ENCODE measurements at regions not wholly inside any gene's neighbourhood (a gene's known extent, or its start where the extent isn't known, plus 50 kb on each side); places are given as distances from the start of the nearest gene placed in this dataset.

DNA sequence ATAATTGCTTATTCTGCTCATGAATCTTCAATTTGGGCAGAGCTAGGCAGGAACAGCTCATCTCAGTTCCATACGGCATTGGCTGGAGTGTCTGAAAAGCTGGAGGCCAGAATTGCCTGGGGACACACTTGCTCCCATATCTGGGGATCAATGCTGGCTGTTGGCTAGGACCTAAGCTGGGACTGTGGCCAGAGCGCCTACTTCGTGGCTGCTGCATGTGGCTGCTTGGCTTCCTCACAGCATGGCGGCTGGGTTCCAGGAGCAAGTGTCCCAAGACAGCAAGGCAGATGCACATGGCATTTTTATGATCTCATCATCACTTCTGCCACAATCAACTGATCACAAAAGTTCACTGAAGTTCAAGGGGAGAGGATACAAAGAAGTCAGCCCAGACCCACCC, 200.2 kb downstream of the TTC8 start:
- DNase-seq (ENCODE audit: low spot score) = no peak
- in situ Hi-C loops (cut with MboI; ENCODE audit: low sequenced_read_pairs, unreplicated experiment) = loop anchor here (10.0 to 25.0 kb wide), 3 partner anchors 388 to 890 kb away; partner anchors contain the start of gene FOXN3
- TF ChIP-seq, protein P1, sequence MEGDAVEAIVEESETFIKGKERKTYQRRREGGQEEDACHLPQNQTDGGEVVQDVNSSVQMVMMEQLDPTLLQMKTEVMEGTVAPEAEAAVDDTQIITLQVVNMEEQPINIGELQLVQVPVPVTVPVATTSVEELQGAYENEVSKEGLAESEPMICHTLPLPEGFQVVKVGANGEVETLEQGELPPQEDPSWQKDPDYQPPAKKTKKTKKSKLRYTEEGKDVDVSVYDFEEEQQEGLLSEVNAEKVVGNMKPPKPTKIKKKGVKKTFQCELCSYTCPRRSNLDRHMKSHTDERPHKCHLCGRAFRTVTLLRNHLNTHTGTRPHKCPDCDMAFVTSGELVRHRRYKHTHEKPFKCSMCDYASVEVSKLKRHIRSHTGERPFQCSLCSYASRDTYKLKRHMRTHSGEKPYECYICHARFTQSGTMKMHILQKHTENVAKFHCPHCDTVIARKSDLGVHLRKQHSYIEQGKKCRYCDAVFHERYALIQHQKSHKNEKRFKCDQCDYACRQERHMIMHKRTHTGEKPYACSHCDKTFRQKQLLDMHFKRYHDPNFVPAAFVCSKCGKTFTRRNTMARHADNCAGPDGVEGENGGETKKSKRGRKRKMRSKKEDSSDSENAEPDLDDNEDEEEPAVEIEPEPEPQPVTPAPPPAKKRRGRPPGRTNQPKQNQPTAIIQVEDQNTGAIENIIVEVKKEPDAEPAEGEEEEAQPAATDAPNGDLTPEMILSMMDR (IDR thresholded peaks at IDR 0.05; ENCODE audit: borderline replicate concordance, control extremely low read depth, extremely low read depth, insufficient read depth, missing control alignments) = no peak

- DNase-seq (ENCODE audit: low spot score) = no peak
- in situ Hi-C loops (cut with MboI; ENCODE audit: low sequenced_read_pairs, unreplicated experiment) = loop anchor here (10.0 to 25.0 kb wide), 3 partner anchors 387 to 889 kb away; partner anchors contain the start of gene FOXN3
- TF ChIP-seq, protein P1 (IDR thresholded peaks at IDR 0.05; ENCODE audit: borderline replicate concordance, control extremely low read depth, extremely low read depth, insufficient read depth, missing control alignments) = no peak
Measured at GRCh38 chr14:89025561-89026236, 201.2 kb downstream of the TTC8 start.

- in situ Hi-C loops (cut with MboI; ENCODE audit: low sequenced_read_pairs, unreplicated experiment) = loop anchor here (10.0 to 25.0 kb wide), 3 partner anchors 385 to 888 kb away; partner anchors contain the start of gene FOXN3
- DNase-seq (ENCODE audit: low spot score) = peak; percentile 92
- TF ChIP-seq, protein P1 (IDR thresholded peaks at IDR 0.05; ENCODE audit: borderline replicate concordance, control extremely low read depth, extremely low read depth, insufficient read depth, missing control alignments) = peak; percentile 91
Measured at GRCh38 chr14:89027097-89027740, 202.8 kb downstream of the TTC8 start.

DNA sequence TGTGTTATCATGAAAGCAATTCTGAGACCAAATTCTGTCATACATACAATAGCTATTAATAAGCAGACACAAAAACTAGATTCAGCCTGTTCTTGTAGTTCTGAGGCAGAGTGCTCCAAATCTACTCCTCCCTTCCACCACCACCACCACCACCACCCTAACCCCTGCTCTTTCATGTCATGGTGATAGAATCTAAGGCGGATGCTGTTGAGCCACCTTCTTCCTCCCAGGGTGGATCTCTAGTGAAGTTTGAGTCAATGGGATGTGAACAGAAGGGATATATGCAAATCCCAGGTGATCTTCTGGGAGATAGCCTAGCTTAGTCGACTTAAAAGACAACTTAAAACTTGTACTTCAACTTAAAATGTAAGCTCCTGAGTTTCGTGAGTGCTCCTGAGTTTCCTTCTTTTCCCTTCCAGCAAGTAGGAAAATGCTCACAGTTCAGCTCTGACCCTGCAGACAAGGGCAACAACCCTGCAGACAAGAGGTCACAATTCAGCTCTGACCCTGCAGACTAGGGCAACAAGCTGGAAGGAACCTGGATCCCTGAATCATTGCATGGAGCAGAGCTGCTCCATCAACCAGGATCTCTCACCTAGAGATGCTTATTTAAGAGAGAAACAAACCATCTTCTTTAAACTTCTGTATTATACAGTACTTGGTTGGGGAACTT, 204.1 kb downstream of the TTC8 start:
- TF ChIP-seq, protein P1 (IDR thresholded peaks at IDR 0.05; ENCODE audit: borderline replicate concordance, control extremely low read depth, extremely low read depth, insufficient read depth, missing control alignments) = no peak
- DNase-seq (ENCODE audit: low spot score) = no peak
- in situ Hi-C loops (cut with MboI; ENCODE audit: low sequenced_read_pairs, unreplicated experiment) = loop anchor here (10.0 to 25.0 kb wide), 3 partner anchors 384 to 886 kb away; partner anchors contain the start of gene FOXN3

DNA sequence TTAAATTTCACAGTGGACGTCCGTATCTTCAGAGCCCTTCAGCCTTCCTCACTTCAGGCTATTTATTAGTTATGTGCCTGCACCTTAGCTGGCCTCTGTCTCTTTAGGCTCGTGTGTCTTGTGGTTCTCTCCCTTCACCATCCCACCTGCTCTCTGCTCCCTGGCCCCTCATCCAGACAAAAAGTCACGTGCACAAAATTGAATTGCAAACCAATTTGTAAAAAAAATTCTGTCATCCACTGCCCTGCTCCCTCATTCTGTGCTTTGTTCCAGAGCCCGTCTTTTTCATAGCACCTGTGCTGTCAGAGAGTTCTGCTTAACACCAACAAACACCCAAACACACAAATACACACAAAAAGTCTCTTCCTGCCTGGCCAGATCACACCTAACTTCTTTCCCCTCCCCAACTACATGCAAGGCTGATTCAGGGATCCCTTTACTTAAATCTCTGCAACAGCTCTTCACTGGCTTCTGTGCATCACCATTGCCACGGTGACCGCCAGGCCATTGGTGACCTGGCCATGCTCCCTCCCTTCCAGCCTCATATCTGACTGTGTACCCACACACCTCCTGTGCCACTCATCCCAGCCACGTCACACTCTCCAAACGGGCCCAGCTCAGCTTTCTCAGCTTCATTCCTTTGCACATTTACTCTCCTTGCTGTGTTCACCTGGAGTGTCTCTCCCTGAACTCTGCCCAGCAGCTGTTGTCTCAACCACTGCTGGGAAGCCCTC, 205.7 kb downstream of the TTC8 start:
- DNase-seq (ENCODE audit: low spot score) = no peak
- TF ChIP-seq, protein P1 (IDR thresholded peaks at IDR 0.05; ENCODE audit: borderline replicate concordance, control extremely low read depth, extremely low read depth, insufficient read depth, missing control alignments) = no peak
- in situ Hi-C loops (cut with MboI; ENCODE audit: low sequenced_read_pairs, unreplicated experiment) = loop anchor here (10.0 to 25.0 kb wide), 3 partner anchors 382 to 885 kb away; partner anchors contain the start of gene FOXN3

DNA sequence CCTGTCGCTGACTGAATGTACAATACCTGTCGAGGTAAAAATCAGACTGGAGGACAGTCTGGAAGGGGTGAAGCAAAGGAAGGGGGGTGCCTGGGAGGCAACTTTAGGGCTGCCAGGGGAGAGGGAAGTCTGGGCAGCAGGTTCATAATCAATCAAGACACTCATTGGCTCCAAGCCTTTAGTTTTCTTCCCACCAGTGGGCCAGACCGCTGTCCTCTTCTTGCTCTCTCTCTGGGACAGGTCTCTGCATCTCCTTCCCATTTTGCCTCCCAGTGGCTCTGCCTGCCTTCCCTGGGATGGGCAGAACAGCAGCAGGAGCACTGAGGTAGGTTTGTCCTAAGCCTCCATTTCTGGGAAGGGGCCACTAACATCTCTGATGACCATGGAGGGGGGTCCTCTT, 206.5 kb downstream of the TTC8 start:
- TF ChIP-seq, protein P1 (IDR thresholded peaks at IDR 0.05; ENCODE audit: borderline replicate concordance, control extremely low read depth, extremely low read depth, insufficient read depth, missing control alignments) = no peak
- DNase-seq (ENCODE audit: low spot score) = no peak
- in situ Hi-C loops (cut with MboI; ENCODE audit: low sequenced_read_pairs, unreplicated experiment) = loop anchor here (25.0 kb wide), 2 partner anchors 381 to 731 kb away; partner anchors contain the start of gene FOXN3

Measured in GM13976 (cell line).